HEK293 (cell line): ENCODE measurements at regions not wholly inside any gene's neighbourhood (a gene's known extent, or its start where the extent isn't known, plus 50 kb on each side); places are given as distances from the start of the nearest gene placed in this dataset.

Source experiments
- CTCF ChIA-PET: fragments of 350-600 bp; formaldehyde crosslinking; extraction: SDS; loops from one replicate; lab custom pipeline; 2021; ENCODE audit warnings: antibody characterized with exemption; lab: Yijun Ruan, JAX
- POLR2A ChIA-PET: fragments of 300-600 bp; formaldehyde crosslinking; extraction: SDS; loops from one replicate; lab custom pipeline; 2020; ENCODE audit warnings: antibody characterized with exemption, inconsistent platforms; lab: Yijun Ruan, JAX
- H3K27ac ChIP-seq: fragments of 200-500 bp; sonication (Bioruptor generic); 2 replicates; pipeline ENCODE4 v1.5.1; 2014; ENCODE audit warnings: low read depth, low read length, control low read depth, inconsistent platforms; ENCODE audit errors: extremely low read depth
- H3K36me3 ChIP-seq, 2 experiments: fragments of 200-500 bp in 1 of 2; sonication (Bioruptor generic) in 1 of 2; 1 replicate in 1 of 2; 2 replicates in 1 of 2; pipeline ENCODE4 v1.5.1; 2014 to 2017; ENCODE audit warnings: inconsistent platforms in 2 of 2, low read length in 2 of 2; ENCODE audit not compliant: control insufficient read depth in 2 of 2, insufficient read depth in 1 of 2
- H3K4me1 ChIP-seq: fragments of 200-500 bp; sonication (Bioruptor generic); 2 replicates; pipeline ENCODE4 v1.5.1; 2014; ENCODE audit warnings: mild to moderate bottlenecking, low read length, inconsistent platforms; ENCODE audit not compliant: control insufficient read depth, insufficient read depth
- H3K4me3 ChIP-seq: 2 replicates; pipeline ENCODE4 v1.5.1; 2011; ENCODE audit warnings: low read depth, mild to moderate bottlenecking, control low read depth, low read length, moderate library complexity
- H3K9me3 ChIP-seq: fragments of 200-500 bp; sonication (Bioruptor generic); 2 replicates; pipeline ENCODE4 v1.5.1; 2014; ENCODE audit warnings: low read depth, low read length, inconsistent platforms; ENCODE audit not compliant: control insufficient read depth, insufficient read depth
- EGR2 ChIP-seq: fragments of 450-650 bp; formaldehyde crosslinking; IDR thresholded peaks from 2 replicates; pipeline ENCODE4 v1.5.1; 2016; ENCODE audit warnings: low read depth, missing biosample characterization, missing genetic modification characterization
- FEZF1 ChIP-seq: fragments of 450-650 bp; formaldehyde crosslinking; IDR thresholded peaks from 2 replicates; pipeline ENCODE4 v1.5.1; 2016; ENCODE audit warnings: missing biosample characterization, missing genetic modification characterization
- GLI4 ChIP-seq: fragments of 450-650 bp; formaldehyde crosslinking; IDR thresholded peaks from 2 replicates; pipeline ENCODE4 v1.5.1; 2016; ENCODE audit warnings: missing biosample characterization, missing genetic modification characterization
- INSM2 ChIP-seq: fragments of 450-650 bp; formaldehyde crosslinking; IDR thresholded peaks from 2 replicates; pipeline ENCODE4 v1.5.1; 2016; ENCODE audit warnings: missing biosample characterization, missing genetic modification characterization
- KLF16 ChIP-seq: fragments of 450-650 bp; formaldehyde crosslinking; IDR thresholded peaks from 2 replicates; pipeline ENCODE4 v1.5.1; 2017; ENCODE audit warnings: missing biosample characterization, missing genetic modification characterization
- KLF7 ChIP-seq: fragments of 450-650 bp; formaldehyde crosslinking; IDR thresholded peaks from 2 replicates; pipeline ENCODE4 v1.5.1; 2016; ENCODE audit warnings: missing biosample characterization, missing genetic modification characterization, borderline replicate concordance
- PATZ1 ChIP-seq: fragments of 450-650 bp; formaldehyde crosslinking; IDR thresholded peaks from 2 replicates; pipeline ENCODE4 v1.5.1; 2016; ENCODE audit warnings: missing biosample characterization, missing genetic modification characterization
- REPIN1 ChIP-seq: fragments of 450-650 bp; formaldehyde crosslinking; IDR thresholded peaks from 2 replicates; pipeline ENCODE4 v1.5.1; 2017; ENCODE audit warnings: missing biosample characterization, missing genetic modification characterization, low read depth
- ZBTB49 ChIP-seq: fragments of 450-650 bp; formaldehyde crosslinking; IDR thresholded peaks from 2 replicates; pipeline ENCODE4 v1.5.1; 2016; ENCODE audit warnings: missing biosample characterization, missing genetic modification characterization, low read depth
- ZBTB8A ChIP-seq: fragments of 450-650 bp; formaldehyde crosslinking; IDR thresholded peaks from 2 replicates; pipeline ENCODE4 v1.5.1; 2016; ENCODE audit warnings: missing biosample characterization, missing genetic modification characterization
- ZNF114 ChIP-seq: fragments of 450-650 bp; formaldehyde crosslinking; IDR thresholded peaks from 2 replicates; pipeline ENCODE4 v1.5.0; 2017; ENCODE audit warnings: missing biosample characterization, missing genetic modification characterization
- ZNF155 ChIP-seq: fragments of 450-650 bp; formaldehyde crosslinking; IDR thresholded peaks from 2 replicates; pipeline ENCODE4 v1.5.1; 2016; ENCODE audit warnings: missing biosample characterization, missing genetic modification characterization
- ZNF211 ChIP-seq: fragments of 450-650 bp; formaldehyde crosslinking; IDR thresholded peaks from 2 replicates; pipeline ENCODE4 v1.5.1; 2016; ENCODE audit warnings: low read depth, missing biosample characterization, missing genetic modification characterization
- ZNF223 ChIP-seq: fragments of 450-650 bp; formaldehyde crosslinking; IDR thresholded peaks from 2 replicates; pipeline ENCODE4 v1.5.1; 2016; ENCODE audit warnings: missing biosample characterization, missing genetic modification characterization
- ZNF302 ChIP-seq: fragments of 450-650 bp; formaldehyde crosslinking; IDR thresholded peaks from 2 replicates; pipeline ENCODE4 v1.5.1; 2016; ENCODE audit warnings: missing biosample characterization, missing genetic modification characterization, low read depth
- ZNF311 ChIP-seq: fragments of 450-650 bp; formaldehyde crosslinking; IDR thresholded peaks from 2 replicates; pipeline ENCODE4 v1.5.1; 2017; ENCODE audit warnings: missing biosample characterization, missing genetic modification characterization, borderline replicate concordance
- ZNF362 ChIP-seq: fragments of 450-650 bp; formaldehyde crosslinking; IDR thresholded peaks from 2 replicates; pipeline ENCODE4 v1.5.1; 2016; ENCODE audit warnings: missing biosample characterization, missing genetic modification characterization
- ZNF391 ChIP-seq: fragments of 450-650 bp; formaldehyde crosslinking; IDR thresholded peaks from 2 replicates; pipeline ENCODE4 v1.5.1; 2016; ENCODE audit warnings: low read depth, missing biosample characterization, missing genetic modification characterization, borderline replicate concordance
- ZNF548 ChIP-seq: fragments of 450-650 bp; formaldehyde crosslinking; IDR thresholded peaks from 2 replicates; pipeline ENCODE4 v1.5.1; 2016; ENCODE audit warnings: missing biosample characterization, missing genetic modification characterization
- ZNF558 ChIP-seq: fragments of 450-650 bp; formaldehyde crosslinking; IDR thresholded peaks from 2 replicates; pipeline ENCODE4 v1.5.1; 2016; ENCODE audit warnings: missing biosample characterization, missing genetic modification characterization
- ZNF585B ChIP-seq: fragments of 450-650 bp; formaldehyde crosslinking; IDR thresholded peaks from 2 replicates; pipeline ENCODE4 v1.5.1; 2016; ENCODE audit warnings: missing biosample characterization, missing genetic modification characterization
- ZNF639 ChIP-seq: fragments of 450-650 bp; formaldehyde crosslinking; IDR thresholded peaks from 2 replicates; pipeline ENCODE4 v1.5.1; 2016; ENCODE audit warnings: missing biosample characterization, missing genetic modification characterization
- ZNF645 ChIP-seq: fragments of 450-650 bp; formaldehyde crosslinking; IDR thresholded peaks from 2 replicates; pipeline ENCODE4; 2016; ENCODE audit warnings: missing biosample characterization, missing genetic modification characterization
- ZNF776 ChIP-seq: fragments of 450-650 bp; formaldehyde crosslinking; IDR thresholded peaks from 2 replicates; pipeline ENCODE4 v1.5.0; 2017; ENCODE audit warnings: missing biosample characterization, missing genetic modification characterization, borderline replicate concordance
- ZNF843 ChIP-seq: fragments of 450-650 bp; formaldehyde crosslinking; IDR thresholded peaks from 2 replicates; pipeline ENCODE4 v1.5.1; 2016; ENCODE audit warnings: missing biosample characterization, missing genetic modification characterization

- Histone ChIP-seq H3K4me3 (no peak overlapping the region), H3K4me1 (no peaks in the 10 kb centered on the region), H3K36me3 (no peaks in the 10 kb centered on the region), H3K27ac (no peak overlapping the region), H3K9me3 (no peaks in the 10 kb centered on the region)
- CTCF ChIA-PET = no interaction called here
- POLR2A ChIA-PET = no interaction called here
- TF ChIP-seq ZNF211 (tag by site-specific recombination) (no peak), ZNF391 (no peak), ZNF223 (tag by site-specific recombination) (no peak), KLF7 (tag by site-specific recombination) (no peak), KLF16 (no peak), ZNF548 (tag by site-specific recombination) (no peak), ZNF558 (no peak), PATZ1 (no peak), ZNF362 (tag by site-specific recombination) (no peak), REPIN1 (tag by site-specific recombination) (no peak), ZNF776 (tag by site-specific recombination) (no peak), ZNF639 (tag by site-specific recombination) (no peak)
These were observed 478.0 kb downstream of the PID1 start for GRCh38 chr2:228793116-228793515.

- CTCF ChIA-PET = no interaction called here
- no peaks in the 10 kb centered on the region for H3K4me1 ChIP-seq
- no peaks in the 10 kb centered on the region for H3K36me3 ChIP-seq
- H3K9me3 ChIP-seq = no peaks in the 10 kb centered on the region
- no peak overlapping the region for H3K4me3 ChIP-seq
- POLR2A ChIA-PET = no interaction called here
- no peak overlapping the region for H3K27ac ChIP-seq
- no peak for TF ChIP-seq ZNF585B
- no peak for TF ChIP-seq ZNF311 (tag by site-specific recombination)
- no peak for TF ChIP-seq GLI4 (tag by site-specific recombination)
- TF ChIP-seq ZNF302 (tag by site-specific recombination) = no peak
- no peak for TF ChIP-seq ZNF114 (tag by site-specific recombination)
- no peak for TF ChIP-seq ZBTB8A (tag by site-specific recombination)
- no peak for TF ChIP-seq FEZF1
- TF ChIP-seq ZNF843 = no peak
- TF ChIP-seq ZBTB49 (tag by site-specific recombination) = no peak
- TF ChIP-seq ZNF155 (tag by site-specific recombination) = no peak
- TF ChIP-seq INSM2 (tag by site-specific recombination) = no peak
- no peak for TF ChIP-seq EGR2 (tag by site-specific recombination)
- TF ChIP-seq ZNF645 = no peak
These were observed 484.2 kb downstream of the PID1 start for GRCh38 chr2:228786901-228787300.
